ENCODE measurements at regions not wholly inside any gene's neighbourhood (a gene's known extent, or its start where the extent isn't known, plus 50 kb on each side); places are given as distances from the start of the nearest gene placed in this dataset.

DNA sequence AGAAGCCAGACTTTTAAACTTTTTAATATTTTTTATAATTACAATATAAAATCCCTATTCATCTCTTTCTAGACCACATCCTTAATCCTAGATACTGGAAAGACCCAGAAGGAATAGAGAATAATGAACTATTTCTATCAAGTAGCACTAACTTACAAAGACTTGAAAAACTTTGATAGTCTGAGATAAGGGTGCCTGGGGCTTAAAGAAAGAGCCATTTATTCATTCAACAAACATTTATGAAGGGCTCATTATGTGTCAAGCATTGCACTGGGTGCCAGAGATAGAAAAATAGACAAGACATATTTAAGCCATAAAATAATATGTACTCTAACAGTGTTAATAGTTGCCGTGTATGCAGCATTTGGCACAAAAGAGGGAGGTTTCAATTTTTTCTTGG lies 178.0 kb upstream of the EMCN start:
- TF ChIP-seq POLR2A (IDR thresholded peaks at IDR 0.05), result no peak
- TF ChIP-seq, protein P1, sequence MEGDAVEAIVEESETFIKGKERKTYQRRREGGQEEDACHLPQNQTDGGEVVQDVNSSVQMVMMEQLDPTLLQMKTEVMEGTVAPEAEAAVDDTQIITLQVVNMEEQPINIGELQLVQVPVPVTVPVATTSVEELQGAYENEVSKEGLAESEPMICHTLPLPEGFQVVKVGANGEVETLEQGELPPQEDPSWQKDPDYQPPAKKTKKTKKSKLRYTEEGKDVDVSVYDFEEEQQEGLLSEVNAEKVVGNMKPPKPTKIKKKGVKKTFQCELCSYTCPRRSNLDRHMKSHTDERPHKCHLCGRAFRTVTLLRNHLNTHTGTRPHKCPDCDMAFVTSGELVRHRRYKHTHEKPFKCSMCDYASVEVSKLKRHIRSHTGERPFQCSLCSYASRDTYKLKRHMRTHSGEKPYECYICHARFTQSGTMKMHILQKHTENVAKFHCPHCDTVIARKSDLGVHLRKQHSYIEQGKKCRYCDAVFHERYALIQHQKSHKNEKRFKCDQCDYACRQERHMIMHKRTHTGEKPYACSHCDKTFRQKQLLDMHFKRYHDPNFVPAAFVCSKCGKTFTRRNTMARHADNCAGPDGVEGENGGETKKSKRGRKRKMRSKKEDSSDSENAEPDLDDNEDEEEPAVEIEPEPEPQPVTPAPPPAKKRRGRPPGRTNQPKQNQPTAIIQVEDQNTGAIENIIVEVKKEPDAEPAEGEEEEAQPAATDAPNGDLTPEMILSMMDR (IDR thresholded peaks at IDR 0.05), result no peak

Data from prostate gland (tissue), 2 donors.